Heart left ventricle (tissue), 16 donors: ENCODE measurements at regions not wholly inside any gene's neighbourhood (a gene's known extent, or its start where the extent isn't known, plus 50 kb on each side); places are given as distances from the start of the nearest gene placed in this dataset.

Experiments used
- ATAC-seq, 4 donors: fragments of 200-7000 bp; cut with Tn5 transposase; one replicate each; pipeline ENCODE4 v1.9.1; 2020 to 2022; ENCODE audit warnings: moderate library complexity in 4 of 4, mild to moderate bottlenecking in 3 of 4, moderate number of reproducible peaks in 1 of 4
- DNase-seq, 5 donors: peaks; one replicate each; pipeline ENCODE4 v3.0.0-alpha.2; 2020
- H3K27ac ChIP-seq, 12 donors: fragments of 200-600 bp; sonication (generic) in 4 of 12; one replicate each; pipeline versions ENCODE4 v1.5.0 to v1.8.0; 2016 to 2022; ENCODE audit warnings: mild to moderate bottlenecking in 2 of 12
- H3K27me3 ChIP-seq, 9 donors: fragments of 200-600 bp; sonication (generic) in 2 of 9; one replicate each; pipeline versions ENCODE4 v1.5.1 to v1.8.0; 2016 to 2022; ENCODE audit warnings: mild to moderate bottlenecking in 3 of 9
- H3K36me3 ChIP-seq, 9 donors: fragments of 200-600 bp; sonication (generic) in 2 of 9; one replicate each; pipeline versions ENCODE4 v1.5.0 to v1.8.0; 2018 to 2022; ENCODE audit warnings: mild to moderate bottlenecking in 2 of 9
- H3K4me1 ChIP-seq, 12 donors: fragments of 200-600 bp; sonication (generic) in 4 of 12; one replicate each; pipeline versions ENCODE4 v1.5.0 to v1.8.0; 2016 to 2022; ENCODE audit warnings: mild to moderate bottlenecking in 3 of 12
- H3K4me3 ChIP-seq, 12 donors: fragments of 200-600 bp; sonication (generic) in 4 of 12; one replicate each; pipeline versions ENCODE4 v1.5.0 to v1.8.0; 2017 to 2022; ENCODE audit warnings: mild to moderate bottlenecking in 9 of 12, moderate library complexity in 4 of 12
- H3K9me3 ChIP-seq, 12 donors: fragments of 200-600 bp; sonication (generic) in 4 of 12; one replicate each; pipeline versions ENCODE4 v1.5.0 to v1.8.0; 2016 to 2022; ENCODE audit warnings: mild to moderate bottlenecking in 1 of 12
- CTCF ChIP-seq, 12 donors: fragments of 200-600 bp; sonication (generic) in 4 of 12; IDR thresholded peaks; one replicate each; pipeline versions ENCODE4 v1.5.0 to v1.8.0; 2018 to 2022; ENCODE audit warnings: antibody characterized with exemption in 12 of 12, mild to moderate bottlenecking in 5 of 12
- POLR2A ChIP-seq, 2 donors: fragments of 450-650 bp; IDR thresholded peaks; one replicate each; pipeline ENCODE4 v1.6.1; 2017; ENCODE audit warnings: antibody characterized with exemption in 2 of 2, mild to moderate bottlenecking in 2 of 2, moderate library complexity in 2 of 2
- WGBS, 4 donors: extraction: QIAGEN DNeasy Blood & Tissue Kit in 2 of 4; methylation state at CpG; one replicate each; pipeline versions ENCODE4 v1.1.5 to v1.1.7; 2013 to 2018; 5-methylcytosine and 5-hydroxymethylcytosine counted together
- intact Hi-C, 10 donors: fragments of 100-400 bp; cut with DNase I; formaldehyde crosslinking; loops; one replicate each; pipeline versions ENCODE4 v1.11.1 to v1.14.2; 2022
- donor health status: ischemic (EF 13 %, LVEDD 7.1; RV severe dilation, severe dysfunction).
- donor health status: healthy with polysubstance abuse.
- donor health status: DM: no; HTN: yes; CAD: no.
- donor health status: DM: no; HTN: no; CAD: no.
- donor health status: ischemic (EF 25% LVEDD 6.9; RV normal size, moderate dysfunction).
- donor health status: ischemic (EF 25% LVEDD 5.7; RV mildly dilated, moderate dysfunction).
- donor health status: healthy.
- donor health status: DM: yes; HTN: yes; CAD: no.
- donor health status: ischemic (EF 35%, LVEDD 5.7; RV mildly dilated, moderate dysfunction).
- donor health status: nonischemic (EF 11% LVEDD 7.7; RV severe dilation, severe dysfunction).
- donor health status: DM: yes; HTN: yes; CAD: no.
- donor health status: PGD.
- donor health status: ischemic (EF 29% LVEDD 5.4; RV normal size, mild dysfunction).
- donor health status: nonischemic (EF 23%, LVEDD 6.1; RV moderate dilation, normal function).

GRCh38 chr1:103187673-103188072 lies 79.4 kb upstream of the COL11A1 start:
- intact Hi-C loops: no loop called here
- Histone ChIP-seq H3K4me3 (no peak overlapping the region), H3K27ac (no peak overlapping the region), H3K4me1 (no peaks in the 10 kb centered on the region), H3K27me3 (no peaks in the 10 kb centered on the region), H3K36me3 (no peaks in the 10 kb centered on the region), H3K9me3 (peaks cover 0 to 10% (median 0%) of the 10 kb centered on the region in 12 donors)
- no peak for DNase-seq
- 91 to 96% (median 92%) methylated on average over 1 of the region's 1 CpG for WGBS, 4 donors
- no peak for TF ChIP-seq CTCF (IDR thresholded peaks at IDR 0.05)
- no peak for TF ChIP-seq POLR2A (IDR thresholded peaks at IDR 0.05)
- no peak for ATAC-seq

GRCh38 chr1:103180660-103181059 lies 72.3 kb upstream of the COL11A1 start:
- H3K36me3 ChIP-seq: no peaks in the 10 kb centered on the region
- no peaks in the 10 kb centered on the region for H3K27me3 ChIP-seq
- intact Hi-C loops: no loop called here
- no peaks in the 10 kb centered on the region for H3K4me1 ChIP-seq
- H3K4me3 ChIP-seq: no peak overlapping the region
- 23 to 27% (median 24%) methylated on average over 3 of the region's 3 CpGs for WGBS, 4 donors
- no peak for ATAC-seq
- peaks cover 0 to 6% (median 0%) of the 10 kb centered on the region in 12 donors for H3K9me3 ChIP-seq
- H3K27ac ChIP-seq: no peak overlapping the region
- TF ChIP-seq CTCF (IDR thresholded peaks at IDR 0.05) (no peak), POLR2A (IDR thresholded peaks at IDR 0.05) (no peak)
- no peak for DNase-seq

DNA sequence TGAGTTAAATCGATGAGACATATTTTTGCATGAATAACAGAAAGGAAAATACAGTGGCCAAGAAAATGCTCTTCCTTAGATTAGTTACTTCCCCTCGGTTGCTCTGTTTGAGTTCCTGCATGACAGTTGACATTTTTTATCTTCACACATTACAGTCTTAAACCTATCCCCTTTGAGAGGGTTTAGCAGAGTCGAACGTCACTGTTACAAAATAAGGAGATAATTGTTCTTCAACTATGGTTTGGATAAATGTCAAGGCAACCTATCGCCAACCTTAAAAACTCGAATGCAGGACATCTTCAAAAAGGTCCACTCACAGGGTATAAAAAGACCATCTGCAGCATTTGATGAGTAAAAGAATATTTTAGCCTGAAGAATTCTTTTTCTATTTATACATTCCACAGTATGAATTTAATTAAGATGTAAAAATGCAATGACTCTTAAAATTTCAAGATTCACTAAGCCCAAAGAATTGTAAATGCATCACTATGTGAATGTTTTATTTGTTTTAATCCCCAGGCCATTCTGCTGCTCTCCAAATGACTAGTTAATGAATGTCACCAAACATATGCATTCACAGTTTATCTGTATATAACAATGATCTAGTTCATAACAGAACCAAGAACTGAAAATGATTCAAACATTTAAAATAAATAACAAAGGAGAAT lies 68.9 kb upstream of the COL11A1 start:
- no peak overlapping the region for H3K27ac ChIP-seq
- intact Hi-C loops: no loop called here
- WGBS, 4 donors: 53 to 64% (median 58%) methylated on average over 6 of the region's 6 CpGs

GRCh38 chr1:103171041-103171590 lies 62.8 kb upstream of the COL11A1 start:
- H3K4me1 ChIP-seq: no peaks in the 10 kb centered on the region
- no peak overlapping the region for H3K4me3 ChIP-seq
- DNase-seq: no peak
- no peak for ATAC-seq
- H3K27me3 ChIP-seq: no peaks in the 10 kb centered on the region
- H3K27ac ChIP-seq: no peak overlapping the region
- TF ChIP-seq POLR2A (IDR thresholded peaks at IDR 0.05): no peak
- TF ChIP-seq CTCF (IDR thresholded peaks at IDR 0.05): no peak
- whole genome bisulfite sequencing, 4 donors: 31 to 41% (median 36%) methylated on average over 1 of the region's 1 CpG
- no peaks in the 10 kb centered on the region for H3K36me3 ChIP-seq
- H3K9me3 ChIP-seq: peaks cover 0 to 2% (median 0%) of the 10 kb centered on the region in 12 donors
- intact Hi-C loops: no loop called here

More for the DNA sequence above, 68.9 kb upstream of the COL11A1 start:
- TF ChIP-seq POLR2A (IDR thresholded peaks at IDR 0.05): no peak
- TF ChIP-seq CTCF (IDR thresholded peaks at IDR 0.05): no peak
- H3K27me3 ChIP-seq: no peaks in the 10 kb centered on the region
- ATAC-seq (no peak), DNase-seq (no peak)
- H3K36me3 ChIP-seq: no peaks in the 10 kb centered on the region
- no peaks in the 10 kb centered on the region for H3K9me3 ChIP-seq
- no peaks in the 10 kb centered on the region for H3K4me1 ChIP-seq
- H3K4me3 ChIP-seq: no peak overlapping the region
